OCI-LY1 (cell line): ENCODE measurements at regions not wholly inside any gene's neighbourhood (a gene's known extent, or its start where the extent isn't known, plus 50 kb on each side); places are given as distances from the start of the nearest gene placed in this dataset.

Experiments used
- CTCF ChIP-seq: fragments of 200-600 bp; sonication (generic), shearing (Covaris generic); IDR thresholded peaks from 2 replicates; pipeline ENCODE4 v1.5.1; 2017; ENCODE audit warnings: mild to moderate bottlenecking, antibody characterized with exemption, low read length, moderate library complexity, mixed read lengths
- EZH2 ChIP-seq: fragments of 200-600 bp; sonication (generic), shearing (Covaris generic); IDR thresholded peaks from 2 replicates; pipeline ENCODE4 v1.8.0; 2017; ENCODE audit warnings: borderline replicate concordance, mixed run types, mild to moderate bottlenecking, antibody characterized with exemption, low read length, moderate library complexity, mixed read lengths

GRCh38 chr9:102911185-102911584 is 83.9 kb upstream of the CYLC2 start:
- no peak for TF ChIP-seq CTCF
- no peak for TF ChIP-seq EZH2
